SK-N-SH (cell line): ENCODE measurements at regions not wholly inside any gene's neighbourhood (a gene's known extent, or its start where the extent isn't known, plus 50 kb on each side); places are given as distances from the start of the nearest gene placed in this dataset.

ENCODE experiments used
- CTCF ChIA-PET: fragments of 300-600, 350-600 bp; formaldehyde crosslinking; extraction: SDS; loops from one replicate; lab custom pipeline; 2021; lab: Yijun Ruan, JAX
- POLR2A ChIA-PET: fragments of 350-600 bp; sonication (Branson Sonifier 250); formaldehyde crosslinking; extraction: SDS; loops from one replicate; lab custom pipeline; 2020; ENCODE audit warnings: antibody characterized with exemption, inconsistent platforms; lab: Yijun Ruan, JAX
- DNase-seq: peaks from one replicate; pipeline ENCODE4 v3.0.0; 2012
- H2AFZ ChIP-seq: fragments of 200-600 bp; sonication (generic); 2 replicates; pipeline ENCODE4 v1.8.1; 2016; ENCODE audit warnings: antibody characterized with exemption, mild to moderate bottlenecking, low read depth
- H3F3A ChIP-seq: fragments of 200-600 bp; sonication (generic); replicated peaks from 2 replicates; pipeline ENCODE3; 2016; ENCODE audit warnings: antibody characterized with exemption, mild to moderate bottlenecking; ENCODE audit not compliant: insufficient read depth
- H3K27ac ChIP-seq, 2 experiments: fragments of 200-500 bp in 1 of 2; fragments of 200-600 bp in 1 of 2; sonication (Bioruptor generic) in 1 of 2; sonication (generic), shearing (Covaris generic) in 1 of 2; 2 replicates each; pipeline versions ENCODE4 v1.5.1 to v1.6.1; 2014 to 2016; ENCODE audit warnings: low read depth in 2 of 2, inconsistent platforms in 1 of 2, low read length in 1 of 2, mild to moderate bottlenecking in 1 of 2, mixed read lengths in 1 of 2
- H3K27me3 ChIP-seq: fragments of 200-600 bp; sonication (generic), shearing (Covaris generic); 2 replicates; pipeline ENCODE4 v1.6.1; 2016; ENCODE audit warnings: mixed run types; ENCODE audit not compliant: insufficient read depth
- H3K36me3 ChIP-seq, 2 experiments: fragments of 200-500 bp in 1 of 2; fragments of 200-600 bp in 1 of 2; sonication (Bioruptor generic) in 1 of 2; sonication (generic) in 1 of 2; replicated peaks in 1 of 2; 2 replicates each; pipeline versions ENCODE3 to v1.5.1; 2014 to 2016; ENCODE audit warnings: low read length in 1 of 2, mild to moderate bottlenecking in 1 of 2; ENCODE audit not compliant: insufficient read depth in 2 of 2, control insufficient read depth in 1 of 2
- H3K4me1 ChIP-seq, 2 experiments: fragments of 200-500 bp in 1 of 2; fragments of 200-600 bp in 1 of 2; sonication (Bioruptor generic) in 1 of 2; sonication (generic), shearing (Covaris generic) in 1 of 2; 2 replicates each; pipeline versions ENCODE4 v1.5.1 to v1.6.1; 2014 to 2016; ENCODE audit warnings: low read depth in 1 of 2, low read length in 1 of 2, mixed run types in 1 of 2; ENCODE audit not compliant: insufficient read depth in 2 of 2, control insufficient read depth in 1 of 2
- H3K4me2 ChIP-seq: fragments of 200-600 bp; sonication (generic), shearing (Covaris generic); 2 replicates; pipeline ENCODE4 v1.6.1; 2017; ENCODE audit warnings: mixed run types
- H3K4me3 ChIP-seq, 2 experiments: fragments of 200-500 bp in 1 of 2; fragments of 200-600 bp in 1 of 2; sonication (Bioruptor generic) in 1 of 2; sonication (generic), shearing (Covaris generic) in 1 of 2; 2 replicates each; pipeline versions ENCODE4 v1.5.1 to v1.8.1; 2014 to 2016; ENCODE audit warnings: low read depth in 2 of 2, inconsistent platforms in 1 of 2, low read length in 1 of 2, mild to moderate bottlenecking in 1 of 2, mixed read lengths in 1 of 2, moderate library complexity in 1 of 2
- H3K79me2 ChIP-seq: fragments of 200-600 bp; sonication (generic); 2 replicates; pipeline ENCODE4 v1.8.1; 2017; ENCODE audit warnings: mild to moderate bottlenecking; ENCODE audit not compliant: insufficient read depth
- H3K9ac ChIP-seq: fragments of 200-600 bp; sonication (generic); 2 replicates; pipeline ENCODE4 v1.6.1; 2017; ENCODE audit warnings: mixed run types
- H3K9me2 ChIP-seq: fragments of 200-600 bp; sonication (generic); 2 replicates; pipeline ENCODE4 v1.6.1; 2017; ENCODE audit warnings: mixed run types
- H3K9me3 ChIP-seq: fragments of 200-600 bp; sonication (generic); 2 replicates; pipeline ENCODE4 v1.6.1; 2017; ENCODE audit warnings: mixed run types, mild to moderate bottlenecking, moderate library complexity
- H4K20me1 ChIP-seq: fragments of 200-600 bp; sonication (generic); 2 replicates; pipeline ENCODE4 v1.6.1; 2017; ENCODE audit warnings: mild to moderate bottlenecking, mixed run types; ENCODE audit not compliant: insufficient read depth
- EP300 ChIP-seq, 2 experiments: IDR thresholded peaks; 2 replicates each; pipeline versions ENCODE4 v1.4.0 to v1.6.1; 2012; ENCODE audit warnings: borderline replicate concordance in 1 of 2, low read depth in 1 of 2, low read length in 1 of 2
- EZH2phosphoT487 ChIP-seq: fragments of 200-600 bp; sonication (generic); IDR thresholded peaks from 2 replicates; pipeline ENCODE4 v1.6.1; 2017; ENCODE audit warnings: low read depth, mixed run types, mild to moderate bottlenecking, antibody characterized with exemption, moderate library complexity, borderline replicate concordance
- FOSL2 ChIP-seq: IDR thresholded peaks from 2 replicates; pipeline ENCODE4 v1.4.0; 2012; ENCODE audit warnings: low read depth, mild to moderate bottlenecking, moderate library complexity, borderline replicate concordance
- GABPA ChIP-seq: IDR thresholded peaks from 2 replicates; pipeline ENCODE4 v1.4.0; 2012; ENCODE audit warnings: low read depth, mild to moderate bottlenecking
- GATA2 ChIP-seq: sonication (generic); formaldehyde crosslinking; IDR thresholded peaks from 2 replicates; pipeline ENCODE4 v1.5.0; 2020; ENCODE audit warnings: mild to moderate bottlenecking, missing genetic modification reagents
- IRF3 ChIP-seq: fragments of 150-350 bp; IDR thresholded peaks from 2 replicates; pipeline ENCODE4 v1.6.1; 2016; ENCODE audit warnings: mild to moderate bottlenecking, low read depth, low read length
- MAX ChIP-seq: IDR thresholded peaks from 2 replicates; pipeline ENCODE4 v1.4.0; 2012; ENCODE audit warnings: low read depth
- MEF2A ChIP-seq: IDR thresholded peaks from 2 replicates; pipeline ENCODE4 v1.4.0; 2012; ENCODE audit warnings: low read depth, borderline replicate concordance
- NFIC ChIP-seq: IDR thresholded peaks from 2 replicates; pipeline ENCODE4 v1.4.0; 2012; ENCODE audit warnings: borderline replicate concordance
- NRF1 ChIP-seq: IDR thresholded peaks from 2 replicates; pipeline ENCODE4 v1.6.1; 2012; ENCODE audit warnings: low read depth, mild to moderate bottlenecking, low read length
- RCOR1 ChIP-seq: fragments of 150-350 bp; IDR thresholded peaks from 2 replicates; pipeline ENCODE4 v1.6.1; 2017; ENCODE audit warnings: antibody characterized with exemption, low read length
- RFX5 ChIP-seq: IDR thresholded peaks from 2 replicates; pipeline ENCODE4 v1.6.1; 2012; ENCODE audit warnings: mild to moderate bottlenecking, improper control_type of control experiment, low read length
- RXRA ChIP-seq: IDR thresholded peaks from 2 replicates; pipeline ENCODE4 v1.4.0; 2012; ENCODE audit warnings: low read depth, mild to moderate bottlenecking, borderline replicate concordance
- TAF1 ChIP-seq: IDR thresholded peaks from 2 replicates; pipeline ENCODE4 v1.6.1; 2012; ENCODE audit warnings: low read depth, mild to moderate bottlenecking, low read length, moderate library complexity, borderline replicate concordance
- TEAD4 ChIP-seq: IDR thresholded peaks from 2 replicates; pipeline ENCODE4 v1.4.0; 2012; ENCODE audit warnings: mild to moderate bottlenecking, borderline replicate concordance; ENCODE audit not compliant: insufficient read depth
- USF2 ChIP-seq: fragments of 150-350 bp; IDR thresholded peaks from 2 replicates; pipeline ENCODE4 v1.6.1; 2017; ENCODE audit warnings: antibody characterized with exemption, low read length, low read depth, borderline replicate concordance
- YY1 ChIP-seq: IDR thresholded peaks from 2 replicates; pipeline ENCODE4 v1.4.0; 2012; ENCODE audit warnings: low read depth, mild to moderate bottlenecking
- WGBS: methylation state at CpG from one replicate; pipeline ENCODE4 v1.1.6; 2017; ENCODE audit warnings: low lambda C conversion rate; 5-methylcytosine and 5-hydroxymethylcytosine counted together

- ChIA-PET CTCF (interaction anchor here (0.9 to 3.4 kb wide), 2 partner anchors 14 to 51 kb away, joined by 3 to 17 read pairs; no protein-coding TSS in a partner anchor), POLR2A (no interaction called here)
- Histone ChIP-seq H3K9me2 (no peaks in the 10 kb centered on the region), H3F3A (no peaks in the 10 kb centered on the region), H3K9ac (no peak overlapping the region), H3K4me3 (no peak overlapping the region), H4K20me1 (no peaks in the 10 kb centered on the region), H3K79me2 (peaks cover 31% of the 10 kb centered on the region), H3K9me3 (peaks cover 15% of the 10 kb centered on the region), H3K4me2 (no peak overlapping the region), H2AFZ (no peak overlapping the region), H3K27me3 (no peaks in the 10 kb centered on the region), H3K36me3 (peaks cover 0 to 18% of the 10 kb centered on the region in 2 experiments), H3K27ac (no peak overlapping the region), H3K4me1 (no peaks in the 10 kb centered on the region)
- TF ChIP-seq FOSL2 (no peak), GATA2 (no peak), YY1 (no peak)
- DNase-seq: no peak
- WGBS: 89% methylated on average over 1 of the region's 1 CpG
These were observed 83.4 kb downstream of the KCNRG start for GRCh38 chr13:50098693-50099092.

- H3K4me3 ChIP-seq: no peak overlapping the region; a peak in 1 of 4 replicates
- H3K9me2 ChIP-seq: no peaks in the 10 kb centered on the region
- H3K4me2 ChIP-seq: no peak overlapping the region
- H3K9ac ChIP-seq: no peak overlapping the region
- TF ChIP-seq IRF3 (no peak), TAF1 (no peak), USF2 (no peak), MAX (no peak)
- peaks cover 7% of the 10 kb centered on the region for H3F3A ChIP-seq
- DNase-seq: no peak
- H3K36me3 ChIP-seq: peaks cover 0 to 18% of the 10 kb centered on the region in 2 experiments
- ChIA-PET POLR2A (no interaction called here), CTCF (interaction anchor here (3.4 kb wide), 1 partner anchor 15 kb away, joined by 17 read pairs; no protein-coding TSS in a partner anchor)
- peaks cover 31% of the 10 kb centered on the region for H3K79me2 ChIP-seq
- H2AFZ ChIP-seq: no peak overlapping the region
- no peak overlapping the region for H3K27ac ChIP-seq
- no peaks in the 10 kb centered on the region for H3K27me3 ChIP-seq
- peaks cover 0 to 4% of the 10 kb centered on the region in 2 experiments; a peak in 1 of 4 replicates for H3K4me1 ChIP-seq
- peaks cover 15% of the 10 kb centered on the region for H3K9me3 ChIP-seq
- no peaks in the 10 kb centered on the region for H4K20me1 ChIP-seq
These were observed 84.2 kb downstream of the KCNRG start for GRCh38 chr13:50099473-50099872.

GRCh38 chr13:50101590-50101989, 86.3 kb downstream of the KCNRG start:
- peaks cover 0 to 18% of the 10 kb centered on the region in 2 experiments for H3K36me3 ChIP-seq
- H3K4me2 ChIP-seq: no peak overlapping the region
- no peak for DNase-seq
- H3K4me3 ChIP-seq: no peak overlapping the region
- H3F3A ChIP-seq: peaks cover 19% of the 10 kb centered on the region
- ChIA-PET CTCF (interaction anchor here (1.6 kb wide), 1 partner anchor 17 kb away, joined by 4 read pairs; no protein-coding TSS in a partner anchor), POLR2A (no interaction called here)
- peaks cover 15% of the 10 kb centered on the region for H3K9me3 ChIP-seq
- H3K4me1 ChIP-seq: peaks cover 0 to 12% of the 10 kb centered on the region in 2 experiments; a peak in 1 of 4 replicates
- peaks cover 31% of the 10 kb centered on the region for H3K79me2 ChIP-seq
- no peak overlapping the region for H2AFZ ChIP-seq
- H3K9ac ChIP-seq: no peak overlapping the region
- H3K27me3 ChIP-seq: no peaks in the 10 kb centered on the region
- no peak overlapping the region for H3K27ac ChIP-seq
- H3K9me2 ChIP-seq: no peaks in the 10 kb centered on the region
- H4K20me1 ChIP-seq: no peaks in the 10 kb centered on the region
- TF ChIP-seq MEF2A (no peak), GABPA (no peak), TEAD4 (no peak), RXRA (no peak), IRF3 (no peak), EZH2phosphoT487 (no peak), NRF1 (no peak), MAX (no peak), EP300 (IDR thresholded peaks at IDR 0.05; ENCODE audit: borderline replicate concordance in 1 of 2, low read depth in 1 of 2, low read length in 1 of 2) (no peak), NFIC (no peak), RFX5 (no peak), GATA2 (no peak), RCOR1 (no peak)
